ENCODE measurements at regions not wholly inside any gene's neighbourhood (a gene's known extent, or its start where the extent isn't known, plus 50 kb on each side); places are given as distances from the start of the nearest gene placed in this dataset.
A peak's percentile ranks its signal among the peaks of the same experiment; 100 is the strongest.
"Not testable (repeated sequence)": the region's sequence is repeated elsewhere in the genome, so short reads cannot be mapped to it uniquely, and the experiment has no call there.

- Histone ChIP-seq H3K79me2 (ENCODE audit: insufficient read depth) (no peaks in the 10 kb centered on the region), H3K4me1 (ENCODE audit: insufficient read depth) (peaks cover 12% of the 10 kb centered on the region), H3K27ac (no peak overlapping the region), H3K27me3 (replicated peaks; ENCODE audit: insufficient read depth) (no peaks in the 10 kb centered on the region), H3K9ac (no peak overlapping the region), H3K4me3 (no peak overlapping the region), H3K9me2 (ENCODE audit: insufficient read depth) (no peaks in the 10 kb centered on the region), H3K36me3 (ENCODE audit: low read depth) (no peaks in the 10 kb centered on the region), H3F3A (ENCODE audit: insufficient read depth) (peaks cover 18% of the 10 kb centered on the region; the same call in 1 of the 2 replicates), H2AFZ (no peak overlapping the region), H3K9me3 (ENCODE audit: low read depth) (no peaks in the 10 kb centered on the region), H4K20me1 (ENCODE audit: insufficient read depth) (no peaks in the 10 kb centered on the region), H3K4me2 (ENCODE audit: unreplicated experiment) (no peak overlapping the region)
- in situ Hi-C loops (cut with MboI) = no loop called here
- TF ChIP-seq EZH2 (IDR thresholded peaks at IDR 0.05; ENCODE audit: insufficient read depth, poor library complexity, severe bottlenecking) = no peak
- no peak for TF ChIP-seq EZH2phosphoT487 (IDR thresholded peaks at IDR 0.05; ENCODE audit: insufficient read depth, low read depth)
- 66 to 72% methylated on average over 4 of the region's 4 CpGs for WGBS, 2 experiments (ENCODE audit: low coverage in 1 of 2, low lambda C conversion rate in 2 of 2, missing lambda C conversion rate in 2 of 2)
- peak; percentile 49 for DNase-seq
Observed at GRCh38 chr3:65130782-65131181, 443.0 kb upstream of the ADAMTS9 start.

- 78 to 81% methylated on average over 6 of the region's 6 CpGs for WGBS, 2 experiments (ENCODE audit: low coverage in 1 of 2, low lambda C conversion rate in 2 of 2, missing lambda C conversion rate in 2 of 2)
- H4K20me1 ChIP-seq (ENCODE audit: insufficient read depth) = no peaks in the 10 kb centered on the region
- no peak overlapping the region for H2AFZ ChIP-seq
Observed at GRCh38 chr3:65128346-65128745, 440.5 kb upstream of the ADAMTS9 start.

GRCh38 chr3:65126527-65127410, 439.0 kb upstream of the ADAMTS9 start:
- Histone ChIP-seq H3K9me3 (ENCODE audit: low read depth) (no peaks in the 10 kb centered on the region), H3K9me2 (ENCODE audit: insufficient read depth) (no peaks in the 10 kb centered on the region), H3K79me2 (ENCODE audit: insufficient read depth) (no peaks in the 10 kb centered on the region), H3K36me3 (ENCODE audit: low read depth) (no peaks in the 10 kb centered on the region), H3K27me3 (replicated peaks; ENCODE audit: insufficient read depth) (no peaks in the 10 kb centered on the region), H3K4me2 (ENCODE audit: unreplicated experiment) (peak overlapping the region; percentile 40), H4K20me1 (ENCODE audit: insufficient read depth) (no peaks in the 10 kb centered on the region), H3K27ac (peak overlapping the region; percentile 10; the same call in 1 of the 2 replicates), H3F3A (ENCODE audit: insufficient read depth) (peaks cover 18% of the 10 kb centered on the region; the same call in 1 of the 2 replicates), H3K4me1 (ENCODE audit: insufficient read depth) (peaks cover 12% of the 10 kb centered on the region), H3K9ac (peak overlapping the region; percentile 8; the same call in 1 of the 2 replicates), H2AFZ (no peak overlapping the region), H3K4me3 (no peak overlapping the region)
- in situ Hi-C loops (cut with MboI) = no loop called here
- peak; percentile 66 for DNase-seq
- TF ChIP-seq EZH2phosphoT487 (IDR thresholded peaks at IDR 0.05; ENCODE audit: insufficient read depth, low read depth) (no peak), EZH2 (IDR thresholded peaks at IDR 0.05; ENCODE audit: insufficient read depth, poor library complexity, severe bottlenecking) (no peak)
- WGBS, 2 experiments (ENCODE audit: low coverage in 1 of 2, low lambda C conversion rate in 2 of 2, missing lambda C conversion rate in 2 of 2) = 31 to 33% methylated on average over 7 of the region's 7 CpGs

More at GRCh38 chr3:65128346-65128745, 440.5 kb upstream of the ADAMTS9 start:
- DNase-seq = no peak
- H3K9me2 ChIP-seq (ENCODE audit: insufficient read depth) = no peaks in the 10 kb centered on the region
- H3K36me3 ChIP-seq (ENCODE audit: low read depth) = no peaks in the 10 kb centered on the region
- no peaks in the 10 kb centered on the region for H3K9me3 ChIP-seq (ENCODE audit: low read depth)
- no peak for TF ChIP-seq EZH2phosphoT487 (IDR thresholded peaks at IDR 0.05; ENCODE audit: insufficient read depth, low read depth)
- no peak for TF ChIP-seq EZH2 (IDR thresholded peaks at IDR 0.05; ENCODE audit: insufficient read depth, poor library complexity, severe bottlenecking)
- H3K27me3 ChIP-seq (replicated peaks; ENCODE audit: insufficient read depth) = no peaks in the 10 kb centered on the region
- no peaks in the 10 kb centered on the region for H3K79me2 ChIP-seq (ENCODE audit: insufficient read depth)
- H3K4me3 ChIP-seq = no peak overlapping the region
- H3F3A ChIP-seq (ENCODE audit: insufficient read depth) = peaks cover 18% of the 10 kb centered on the region; the same call in 1 of the 2 replicates
- in situ Hi-C loops (cut with MboI) = no loop called here
- H3K4me1 ChIP-seq (ENCODE audit: insufficient read depth) = peaks cover 12% of the 10 kb centered on the region
- no peak overlapping the region for H3K4me2 ChIP-seq (ENCODE audit: unreplicated experiment)
- H3K9ac ChIP-seq = no peak overlapping the region
- H3K27ac ChIP-seq = no peak overlapping the region

- DNase-seq; H3K9ac ChIP-seq; H4K20me1 ChIP-seq (ENCODE audit: insufficient read depth); H3K27ac ChIP-seq; in situ Hi-C loops (cut with MboI); H3F3A ChIP-seq (ENCODE audit: insufficient read depth); H3K27me3 ChIP-seq (replicated peaks; ENCODE audit: insufficient read depth); H3K4me3 ChIP-seq; H3K4me1 ChIP-seq (ENCODE audit: insufficient read depth); H3K79me2 ChIP-seq (ENCODE audit: insufficient read depth); H3K9me2 ChIP-seq (ENCODE audit: insufficient read depth); H3K9me3 ChIP-seq (ENCODE audit: low read depth); H3K4me2 ChIP-seq (ENCODE audit: unreplicated experiment); H3K36me3 ChIP-seq (ENCODE audit: low read depth); H2AFZ ChIP-seq: not testable (repeated sequence)
- 81 to 84% methylated on average over 13 of the region's 13 CpGs for WGBS, 2 experiments (ENCODE audit: low coverage in 1 of 2, low lambda C conversion rate in 2 of 2, missing lambda C conversion rate in 2 of 2)
Observed at GRCh38 chr3:65120156-65120555, 432.4 kb upstream of the ADAMTS9 start.
